ENCODE measurements at regions not wholly inside any gene's neighbourhood (a gene's known extent, or its start where the extent isn't known, plus 50 kb on each side); places are given as distances from the start of the nearest gene placed in this dataset.

- TF ChIP-seq EZH2 (IDR thresholded peaks at IDR 0.05; ENCODE audit: borderline replicate concordance) (no peak), CTCF (IDR thresholded peaks at IDR 0.05; ENCODE audit: poor library complexity) (no peak), EZH2phosphoT487 (IDR thresholded peaks at IDR 0.05; ENCODE audit: low read depth, severe bottlenecking, unreplicated experiment) (no peak)
Measured at GRCh38 chr1:59238993-59239392, 57.9 kb upstream of the FGGY start.

All from hepatocyte (in vitro differentiated cells).